PC-3 (cell line): ENCODE measurements at regions not wholly inside any gene's neighbourhood (a gene's known extent, or its start where the extent isn't known, plus 50 kb on each side); places are given as distances from the start of the nearest gene placed in this dataset.

Experiments used
- EZH2 ChIP-seq: fragments of 300-600 bp; sonication (generic); IDR thresholded peaks from one replicate; pipeline ENCODE4 v1.6.1; 2017; ENCODE audit warnings: antibody characterized with exemption, mild to moderate bottlenecking, low read length; ENCODE audit not compliant: unreplicated experiment
- EZH2phosphoT487 ChIP-seq: fragments of 300-600 bp; sonication (generic); IDR thresholded peaks from 2 replicates; pipeline ENCODE4 v1.6.1; 2018; ENCODE audit warnings: mild to moderate bottlenecking, antibody characterized with exemption, low read length, borderline replicate concordance
- TF ChIP-seq, protein P1 (sequence below): fragments of 300-600 bp; sonication (generic); conservative IDR thresholded peaks from 2 replicates; pipeline ENCODE4 v1.5.1; 2017; ENCODE audit warnings: antibody characterized with exemption, low read depth, mild to moderate bottlenecking, low read length

DNA sequence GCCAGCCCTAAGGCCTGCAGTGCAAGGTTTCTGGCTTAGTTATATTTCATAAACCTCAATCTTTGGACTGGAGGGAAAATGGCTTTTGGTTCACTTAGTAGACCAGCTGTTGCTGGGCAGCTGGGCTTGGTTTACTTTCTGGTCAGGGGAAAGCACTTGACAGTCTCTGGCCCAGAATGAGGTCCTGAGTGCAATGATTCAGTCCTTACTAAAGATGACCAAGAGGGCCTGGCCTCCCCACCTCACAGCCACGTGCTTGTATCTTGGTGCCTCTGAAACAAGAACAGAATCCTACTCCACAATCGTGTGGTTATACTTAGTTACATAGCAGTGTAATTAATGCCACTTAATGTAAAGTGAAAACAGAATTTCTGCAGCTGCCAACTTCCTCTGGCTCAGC lies 325.5 kb upstream of the MEIS1 start:
- TF ChIP-seq, protein P1, sequence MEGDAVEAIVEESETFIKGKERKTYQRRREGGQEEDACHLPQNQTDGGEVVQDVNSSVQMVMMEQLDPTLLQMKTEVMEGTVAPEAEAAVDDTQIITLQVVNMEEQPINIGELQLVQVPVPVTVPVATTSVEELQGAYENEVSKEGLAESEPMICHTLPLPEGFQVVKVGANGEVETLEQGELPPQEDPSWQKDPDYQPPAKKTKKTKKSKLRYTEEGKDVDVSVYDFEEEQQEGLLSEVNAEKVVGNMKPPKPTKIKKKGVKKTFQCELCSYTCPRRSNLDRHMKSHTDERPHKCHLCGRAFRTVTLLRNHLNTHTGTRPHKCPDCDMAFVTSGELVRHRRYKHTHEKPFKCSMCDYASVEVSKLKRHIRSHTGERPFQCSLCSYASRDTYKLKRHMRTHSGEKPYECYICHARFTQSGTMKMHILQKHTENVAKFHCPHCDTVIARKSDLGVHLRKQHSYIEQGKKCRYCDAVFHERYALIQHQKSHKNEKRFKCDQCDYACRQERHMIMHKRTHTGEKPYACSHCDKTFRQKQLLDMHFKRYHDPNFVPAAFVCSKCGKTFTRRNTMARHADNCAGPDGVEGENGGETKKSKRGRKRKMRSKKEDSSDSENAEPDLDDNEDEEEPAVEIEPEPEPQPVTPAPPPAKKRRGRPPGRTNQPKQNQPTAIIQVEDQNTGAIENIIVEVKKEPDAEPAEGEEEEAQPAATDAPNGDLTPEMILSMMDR: no peak
- no peak for TF ChIP-seq EZH2
- TF ChIP-seq EZH2phosphoT487: no peak
